Keratinocyte (primary cell): ENCODE measurements at regions not wholly inside any gene's neighbourhood (a gene's known extent, or its start where the extent isn't known, plus 50 kb on each side); places are given as distances from the start of the nearest gene placed in this dataset.
"Not testable (repeated sequence)": the region's sequence is repeated elsewhere in the genome, so short reads cannot be mapped to it uniquely, and the experiment has no call there.

Source experiments
- DNase-seq: peaks from one replicate; pipeline ENCODE4 v3.0.0-alpha.2; 2011; ENCODE audit warnings: low read depth, missing footprints, low spot score
- FAIRE-seq: peaks from 2 replicates; lab custom pipeline; 2011; peaks lifted over from hg19 to GRCh38; lab: Jason Lieb, UNC
- H2AFZ ChIP-seq: 2 replicates; pipeline ENCODE4 v1.6.0; 2012; ENCODE audit warnings: low read length, control low read depth, inconsistent platforms; ENCODE audit not compliant: control insufficient read depth
- H3K27ac ChIP-seq: 2 replicates; pipeline ENCODE4 v1.5.1; 2011; ENCODE audit warnings: low read length; ENCODE audit not compliant: control insufficient read depth, insufficient read depth
- H3K27me3 ChIP-seq: 3 replicates; pipeline ENCODE4 v1.6.0; 2011; ENCODE audit warnings: low read length; ENCODE audit not compliant: control insufficient read depth, insufficient read depth; ENCODE audit errors: extremely low read depth
- H3K36me3 ChIP-seq, 2 experiments: 2 replicates in 1 of 2; 3 replicates in 1 of 2; pipeline ENCODE4 v1.5.1; 2011; ENCODE audit warnings: low read length in 2 of 2, mild to moderate bottlenecking in 1 of 2; ENCODE audit not compliant: control insufficient read depth in 2 of 2, insufficient read depth in 2 of 2; ENCODE audit errors: extremely low read depth in 1 of 2
- H3K4me1 ChIP-seq: 3 replicates; pipeline ENCODE4 v1.5.1; 2011; ENCODE audit warnings: low read length; ENCODE audit not compliant: control insufficient read depth, insufficient read depth; ENCODE audit errors: extremely low read depth
- H3K4me2 ChIP-seq: 3 replicates; pipeline ENCODE4 v1.6.0; 2011; ENCODE audit warnings: low read depth, low read length; ENCODE audit not compliant: control insufficient read depth, insufficient read depth; ENCODE audit errors: extremely low read depth
- H3K4me3 ChIP-seq, 3 experiments: fragments of 200-600 bp in 1 of 3; sonication (generic) in 1 of 3; 2 replicates in 2 of 3; 3 replicates in 1 of 3; pipeline ENCODE4 v1.5.1; 2011 to 2016; ENCODE audit warnings: low read length in 3 of 3, mild to moderate bottlenecking in 3 of 3, control low read depth in 2 of 3, inconsistent platforms in 1 of 3, low read depth in 1 of 3, mixed read lengths in 1 of 3, mixed run types in 1 of 3, moderate library complexity in 1 of 3; ENCODE audit not compliant: control insufficient read depth in 2 of 3, insufficient read depth in 2 of 3; ENCODE audit errors: extremely low read depth in 1 of 3
- H3K79me2 ChIP-seq: 2 replicates; pipeline ENCODE4 v1.6.0; 2012; ENCODE audit warnings: low read length; ENCODE audit not compliant: control insufficient read depth, insufficient read depth
- H3K9ac ChIP-seq: 3 replicates; pipeline ENCODE4 v1.6.0; 2011; ENCODE audit warnings: low read length; ENCODE audit not compliant: control insufficient read depth, insufficient read depth; ENCODE audit errors: extremely low read depth
- H3K9me1 ChIP-seq: 3 replicates; pipeline ENCODE4 v1.6.0; 2011; ENCODE audit warnings: low read length; ENCODE audit not compliant: control insufficient read depth, insufficient read depth; ENCODE audit errors: extremely low read depth
- H3K9me3 ChIP-seq: 2 replicates; pipeline ENCODE4 v1.5.1; 2012; ENCODE audit warnings: low read depth, low read length; ENCODE audit not compliant: control insufficient read depth
- H4K20me1 ChIP-seq: 3 replicates; pipeline ENCODE4 v1.6.0; 2011; ENCODE audit warnings: low read length; ENCODE audit not compliant: control insufficient read depth, insufficient read depth; ENCODE audit errors: extremely low read depth
- CTCF ChIP-seq, 3 experiments: IDR thresholded peaks in 1 of 3; conservative IDR thresholded peaks in 1 of 3; optimal IDR thresholded peaks in 1 of 3; 2 replicates in 2 of 3; 3 replicates in 1 of 3; pipeline versions ENCODE3 to v1.5.1; 2011; ENCODE audit warnings: low read length in 3 of 3, mild to moderate bottlenecking in 3 of 3, moderate library complexity in 2 of 3, control low read depth in 1 of 3, inconsistent platforms in 1 of 3; ENCODE audit not compliant: insufficient read depth in 2 of 3; ENCODE audit errors: extremely low read depth in 1 of 3
- EZH2 ChIP-seq: IDR thresholded peaks from one replicate; pipeline ENCODE4 v1.6.1; 2012; ENCODE audit warnings: inconsistent platforms, mild to moderate bottlenecking, low read length, moderate library complexity
- dilution Hi-C: fragments of 300-500 bp; cut with MboI; formaldehyde crosslinking; loops from one replicate; pipeline ENCODE4 v1.7.0; 2020; ENCODE audit warnings: low sequenced_read_pairs; ENCODE audit not compliant: extremely low pct_ligation_motif_present

DNA sequence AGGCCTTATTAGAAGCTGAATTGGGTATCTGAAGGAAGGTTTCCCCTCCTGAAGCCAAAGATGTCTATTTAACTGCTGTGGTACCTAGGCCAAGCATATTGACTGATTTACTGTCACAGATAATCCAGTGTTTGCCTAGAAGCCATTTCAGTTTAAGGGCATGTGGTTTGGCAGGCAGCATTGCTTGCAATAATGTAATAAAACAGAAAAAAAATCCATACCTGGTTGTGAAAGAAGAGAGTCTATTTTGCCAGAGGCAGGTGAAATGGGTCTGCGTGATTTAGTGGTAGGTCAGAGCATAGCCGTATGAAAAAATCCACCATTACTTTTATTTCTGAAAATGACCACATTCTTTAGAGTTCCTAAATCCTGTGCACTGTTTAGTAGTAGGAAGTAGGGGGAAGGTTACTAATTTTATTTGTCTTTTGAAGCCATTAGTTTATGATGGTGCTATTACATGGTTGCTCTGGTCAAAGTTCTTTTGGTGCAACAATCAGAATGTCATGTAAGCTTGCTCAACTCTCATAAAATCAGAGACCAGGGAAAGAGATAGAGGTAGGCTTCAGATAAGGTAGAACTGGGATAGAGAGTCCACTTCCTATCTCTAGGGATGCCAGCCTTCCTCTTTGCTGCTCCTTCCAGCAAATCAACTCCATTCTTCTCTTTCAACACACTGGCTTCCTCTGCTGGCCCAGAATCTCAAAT, 343.4 kb downstream of the GPD2 start:
- DNase-seq (no peak), FAIRE-seq (no peak)
- no peaks in the 10 kb centered on the region for H3K79me2 ChIP-seq
- no peaks in the 10 kb centered on the region for H3K4me1 ChIP-seq
- H2AFZ ChIP-seq, result no peak overlapping the region
- no peaks in the 10 kb centered on the region for H3K9me1 ChIP-seq
- H3K4me3 ChIP-seq, result no peak overlapping the region
- TF ChIP-seq CTCF (optimal IDR thresholded peaks at IDR 0.05 in 1 of 3, IDR thresholded peaks at IDR 0.05 in 1 of 3, conservative IDR thresholded peaks at IDR 0.05 in 1 of 3; ENCODE audit: extremely low read depth in 1 of 3, insufficient read depth in 2 of 3, low read length in 3 of 3) (no peak), EZH2 (no peak)
- H3K27ac ChIP-seq, result no peak overlapping the region
- no peaks in the 10 kb centered on the region for H3K36me3 ChIP-seq
- dilution Hi-C loops, result no loop called here
- no peaks in the 10 kb centered on the region for H3K27me3 ChIP-seq
- no peaks in the 10 kb centered on the region for H4K20me1 ChIP-seq
- H3K9ac ChIP-seq, result no peak overlapping the region
- H3K9me3 ChIP-seq, result no peaks in the 10 kb centered on the region
- H3K4me2 ChIP-seq, result no peak overlapping the region

DNA sequence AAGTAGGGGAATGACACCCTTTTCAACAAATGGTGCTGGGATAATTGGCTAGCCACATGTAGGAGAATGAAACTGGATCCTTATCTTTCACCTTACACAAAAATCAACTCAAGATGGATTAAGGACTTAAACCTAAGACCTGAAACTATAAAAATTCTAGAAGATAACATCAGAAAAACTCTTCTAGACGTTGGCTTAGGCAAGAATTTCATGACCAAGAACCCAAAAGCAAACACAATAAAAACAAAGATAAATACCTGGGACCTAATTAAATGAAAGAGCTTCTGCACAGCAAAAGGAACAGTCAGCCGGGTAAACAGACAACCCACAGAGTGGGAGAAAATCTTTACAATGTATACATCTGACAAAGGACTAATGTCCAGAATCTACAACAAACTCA, 345.5 kb downstream of the GPD2 start:
- H3K4me1 ChIP-seq, H3K79me2 ChIP-seq, H3K9me1 ChIP-seq, H3K4me3 ChIP-seq, H3K27me3 ChIP-seq, FAIRE-seq, H3K9me3 ChIP-seq, DNase-seq, H4K20me1 ChIP-seq, H3K36me3 ChIP-seq, H3K27ac ChIP-seq, H3K4me2 ChIP-seq, H3K9ac ChIP-seq, dilution Hi-C loops, H2AFZ ChIP-seq: not testable (repeated sequence)
